CD14-positive monocyte (primary cell): ENCODE measurements at regions not wholly inside any gene's neighbourhood (a gene's known extent, or its start where the extent isn't known, plus 50 kb on each side); places are given as distances from the start of the nearest gene placed in this dataset.

Source experiments
- DNase-seq, 3 donors: peaks; one replicate each; pipeline ENCODE4 v3.0.0-alpha.2; 2011 to 2022
- H2AFZ ChIP-seq: 2 replicates; pipeline ENCODE4 v1.6.0; 2012; ENCODE audit warnings: mild to moderate bottlenecking, low read depth, low read length, inconsistent platforms; ENCODE audit not compliant: insufficient read depth, poor library complexity, severe bottlenecking
- H3K27ac ChIP-seq, 2 donors: 1 replicate in 1 of 2; 2 replicates in 1 of 2; pipeline ENCODE4 v1.5.1; 2012 to 2013; ENCODE audit warnings: low read length in 2 of 2, control low read depth in 1 of 2, inconsistent platforms in 1 of 2, low read depth in 1 of 2, mild to moderate bottlenecking in 1 of 2
- H3K27me3 ChIP-seq, 2 donors: one replicate each; pipeline versions ENCODE4 v1.6.0 to v1.6.1; 2011 to 2013; ENCODE audit warnings: low read length in 2 of 2; ENCODE audit not compliant: control insufficient read depth in 2 of 2, insufficient read depth in 2 of 2
- H3K36me3 ChIP-seq, 2 donors: replicated peaks in 1 of 2; 1 replicate in 1 of 2; 2 replicates in 1 of 2; pipeline versions ENCODE4 v1.5.1 to v1.6.1; 2012 to 2013; ENCODE audit warnings: low read length in 2 of 2, control low read depth in 1 of 2, inconsistent platforms in 1 of 2, mild to moderate bottlenecking in 1 of 2; ENCODE audit not compliant: insufficient read depth in 2 of 2, control insufficient read depth in 1 of 2
- H3K4me1 ChIP-seq, 2 donors: 1 replicate in 1 of 2; 2 replicates in 1 of 2; pipeline versions ENCODE4 v1.5.1 to v1.6.1; 2012 to 2013; ENCODE audit warnings: low read length in 2 of 2, control low read depth in 1 of 2, inconsistent platforms in 1 of 2, mild to moderate bottlenecking in 1 of 2, moderate library complexity in 1 of 2; ENCODE audit not compliant: insufficient read depth in 2 of 2, control insufficient read depth in 1 of 2
- H3K4me2 ChIP-seq: replicated peaks from 2 replicates; pipeline ENCODE3; 2012; ENCODE audit warnings: low read length, moderate library complexity, mild to moderate bottlenecking; ENCODE audit not compliant: poor library complexity, severe bottlenecking; ENCODE audit errors: extremely low read depth
- H3K4me3 ChIP-seq, 3 experiments: fragments of 200-600 bp in 1 of 3; sonication (generic) in 1 of 3; replicated peaks in 1 of 3; 1 replicate in 2 of 3; 2 replicates in 1 of 3; pipeline ENCODE4 v1.5.1; 2011 to 2013; ENCODE audit warnings: low read length in 3 of 3, mild to moderate bottlenecking in 3 of 3, control low read depth in 2 of 3, low read depth in 2 of 3, inconsistent platforms in 1 of 3, moderate library complexity in 1 of 3
- H3K79me2 ChIP-seq: 2 replicates; pipeline ENCODE4 v1.6.0; 2012; ENCODE audit warnings: mild to moderate bottlenecking, control low read depth, inconsistent platforms, low read length, moderate library complexity; ENCODE audit not compliant: insufficient read depth
- H3K9ac ChIP-seq: 2 replicates; pipeline ENCODE4 v1.6.0; 2017; ENCODE audit warnings: low read length, mild to moderate bottlenecking; ENCODE audit not compliant: insufficient read depth, poor library complexity, severe bottlenecking
- H3K9me3 ChIP-seq, 2 donors: replicated peaks in 1 of 2; 1 replicate in 1 of 2; 2 replicates in 1 of 2; pipeline versions ENCODE4 v1.5.1 to v1.6.1; 2012 to 2013; ENCODE audit warnings: low read length in 2 of 2, control low read depth in 1 of 2; ENCODE audit not compliant: control insufficient read depth in 1 of 2, insufficient read depth in 1 of 2
- H4K20me1 ChIP-seq: 2 replicates; pipeline ENCODE4 v1.6.0; 2012; ENCODE audit warnings: mild to moderate bottlenecking, low read length, control low read depth, moderate library complexity; ENCODE audit not compliant: insufficient read depth
- H3K27ac Mint-ChIP-seq, 7 donors: one replicate each; pipeline ENCODE4 v1.8.0; 2020; ENCODE audit warnings: mild to moderate bottlenecking in 7 of 7, mixed read lengths in 7 of 7, moderate library complexity in 6 of 7, inconsistent platforms in 2 of 7
- H3K27me3 Mint-ChIP-seq, 3 donors: one replicate each; pipeline ENCODE4 v1.8.0; 2021 to 2022; ENCODE audit warnings: low read depth in 3 of 3, mild to moderate bottlenecking in 3 of 3, mixed read lengths in 3 of 3, moderate library complexity in 3 of 3, inconsistent platforms in 1 of 3
- H3K36me3 Mint-ChIP-seq, 2 donors: one replicate each; pipeline ENCODE4 v1.8.0; 2020; ENCODE audit warnings: mixed read lengths in 2 of 2, inconsistent platforms in 1 of 2, mild to moderate bottlenecking in 1 of 2
- H3K4me1 Mint-ChIP-seq: one replicate; pipeline ENCODE4 v1.8.0; 2020; ENCODE audit warnings: mild to moderate bottlenecking, mixed read lengths
- H3K4me3 Mint-ChIP-seq, 2 donors: one replicate each; pipeline ENCODE4 v1.8.0; 2020; ENCODE audit warnings: mild to moderate bottlenecking in 2 of 2, mixed read lengths in 2 of 2, moderate library complexity in 1 of 2
- H3K9me3 Mint-ChIP-seq, 7 donors: one replicate each; pipeline ENCODE4 v1.8.0; 2020 to 2022; ENCODE audit warnings: mixed read lengths in 7 of 7, mild to moderate bottlenecking in 6 of 7, moderate library complexity in 6 of 7, inconsistent platforms in 2 of 7
- CTCF ChIP-seq: fragments of 200-600 bp; IDR thresholded peaks from one replicate; pipeline ENCODE4 v1.8.0; 2022; ENCODE audit warnings: antibody characterized with exemption, mild to moderate bottlenecking
- whole genome bisulfite sequencing: methylation state at CpG from one replicate; pipeline ENCODE4 v1.1.5; 2013; ENCODE audit warnings: missing lambda C conversion rate; ENCODE audit not compliant: insufficient coverage; 5-methylcytosine and 5-hydroxymethylcytosine counted together
- intact Hi-C, 2 donors: fragments of 100-400 bp; cut with micrococcal nuclease; formaldehyde crosslinking; loops; one replicate each; pipeline versions ENCODE4 v1.15.0 to v1.15.1; 2023

- Histone ChIP-seq H3K4me2 (no peak overlapping the region), H3K4me1 (no peaks in the 10 kb centered on the region), H3K4me3 (no peak overlapping the region), H2AFZ (no peak overlapping the region), H3K9me3 (peaks cover 0 to 3% of the 10 kb centered on the region in 2 donors), H3K27me3 (no peaks in the 10 kb centered on the region), H4K20me1 (no peaks in the 10 kb centered on the region), H3K36me3 (no peaks in the 10 kb centered on the region), H3K79me2 (no peaks in the 10 kb centered on the region), H3K27ac (no peak overlapping the region), H3K9ac (no peak overlapping the region)
- TF ChIP-seq CTCF, result no peak
- intact Hi-C loops, result no loop called here
- no peak overlapping the region for H3K4me3 Mint-ChIP-seq
- no peak overlapping the region for H3K27ac Mint-ChIP-seq
- H3K4me1 Mint-ChIP-seq, result no peaks in the 10 kb centered on the region
- H3K36me3 Mint-ChIP-seq, result no peaks in the 10 kb centered on the region
- no peaks in the 10 kb centered on the region for H3K27me3 Mint-ChIP-seq
- no CpG with 5 or more reads among the region's 3 CpGs for WGBS
- no peak for DNase-seq
- H3K9me3 Mint-ChIP-seq, result peaks cover 0 to 7% (median 1%) of the 10 kb centered on the region in 7 donors
Measured at GRCh38 chr12:17358835-17359234, 731.2 kb downstream of the RERGL start.

GRCh38 chr12:17357396-17357795, 732.6 kb downstream of the RERGL start:
- Mint-ChIP-seq H3K27me3 (no peaks in the 10 kb centered on the region), H3K4me1 (no peaks in the 10 kb centered on the region), H3K36me3 (no peaks in the 10 kb centered on the region), H3K4me3 (no peak overlapping the region), H3K9me3 (peaks cover 0 to 6% (median 1%) of the 10 kb centered on the region in 7 donors), H3K27ac (no peak overlapping the region)
- intact Hi-C loops, result no loop called here
- Histone ChIP-seq H3K9ac (no peak overlapping the region), H3K4me1 (no peaks in the 10 kb centered on the region), H2AFZ (no peak overlapping the region), H3K79me2 (no peaks in the 10 kb centered on the region), H3K4me3 (no peak overlapping the region), H3K27ac (no peak overlapping the region), H3K4me2 (no peak overlapping the region), H4K20me1 (no peaks in the 10 kb centered on the region), H3K27me3 (no peaks in the 10 kb centered on the region), H3K36me3 (no peaks in the 10 kb centered on the region), H3K9me3 (peaks cover 0 to 3% of the 10 kb centered on the region in 2 donors)
- no peak for TF ChIP-seq CTCF
- 80% methylated on average over 1 of the region's 1 CpG for WGBS
- no peak for DNase-seq
